ENCODE measurements at regions not wholly inside any gene's neighbourhood (a gene's known extent, or its start where the extent isn't known, plus 50 kb on each side); places are given as distances from the start of the nearest gene placed in this dataset.

DNA sequence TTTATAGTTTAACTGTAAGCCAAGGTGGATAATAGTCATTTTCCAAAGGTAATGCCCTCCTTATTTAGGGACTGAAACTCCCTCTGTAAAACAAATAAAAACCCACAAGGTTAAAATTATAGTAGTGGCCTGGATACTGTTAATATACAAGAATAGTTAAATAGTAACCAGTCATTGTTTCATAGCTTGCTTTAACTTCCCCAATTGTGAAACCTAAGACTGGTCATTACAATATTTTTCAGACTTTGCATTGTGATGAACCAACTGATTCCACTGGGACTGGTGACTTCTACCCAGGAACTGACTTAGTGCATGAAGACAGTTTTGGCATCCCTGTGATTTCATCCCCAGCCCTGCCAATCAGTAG lies 162.6 kb downstream of the SMC2 start:
- Mint-ChIP-seq H3K9me3 (peaks cover 0 to 21% (median 11%) of the 10 kb centered on the region in 8 donors), H3K27me3 (peaks cover 0 to 3% of the 10 kb centered on the region in 2 donors), H3K36me3 (no peaks in the 10 kb centered on the region), H3K4me1 (no peaks in the 10 kb centered on the region), H3K27ac (no peak overlapping the region), H3K4me3 (no peak overlapping the region)
- Histone ChIP-seq H3K4me3 (ENCODE audit: low read length in 2 of 2) (no peak overlapping the region), H3K9me3 (ENCODE audit: control insufficient read depth in 1 of 2, low read length in 2 of 2) (no peaks in the 10 kb centered on the region), H3K27me3 (ENCODE audit: insufficient read depth, low read length) (no peaks in the 10 kb centered on the region), H3K36me3 (ENCODE audit: insufficient read depth, low read length) (no peaks in the 10 kb centered on the region), H3K27ac (ENCODE audit: low read depth, low read length) (no peak overlapping the region), H3K4me1 (ENCODE audit: insufficient read depth, low read length) (no peaks in the 10 kb centered on the region)
- intact Hi-C loops (cut with micrococcal nuclease): no loop called here
- no peak for DNase-seq
- ChIA-PET POLR2A (ENCODE audit: partially characterized antibody) (no interaction called here), CTCF (ENCODE audit: partially characterized antibody) (no interaction called here)

DNA sequence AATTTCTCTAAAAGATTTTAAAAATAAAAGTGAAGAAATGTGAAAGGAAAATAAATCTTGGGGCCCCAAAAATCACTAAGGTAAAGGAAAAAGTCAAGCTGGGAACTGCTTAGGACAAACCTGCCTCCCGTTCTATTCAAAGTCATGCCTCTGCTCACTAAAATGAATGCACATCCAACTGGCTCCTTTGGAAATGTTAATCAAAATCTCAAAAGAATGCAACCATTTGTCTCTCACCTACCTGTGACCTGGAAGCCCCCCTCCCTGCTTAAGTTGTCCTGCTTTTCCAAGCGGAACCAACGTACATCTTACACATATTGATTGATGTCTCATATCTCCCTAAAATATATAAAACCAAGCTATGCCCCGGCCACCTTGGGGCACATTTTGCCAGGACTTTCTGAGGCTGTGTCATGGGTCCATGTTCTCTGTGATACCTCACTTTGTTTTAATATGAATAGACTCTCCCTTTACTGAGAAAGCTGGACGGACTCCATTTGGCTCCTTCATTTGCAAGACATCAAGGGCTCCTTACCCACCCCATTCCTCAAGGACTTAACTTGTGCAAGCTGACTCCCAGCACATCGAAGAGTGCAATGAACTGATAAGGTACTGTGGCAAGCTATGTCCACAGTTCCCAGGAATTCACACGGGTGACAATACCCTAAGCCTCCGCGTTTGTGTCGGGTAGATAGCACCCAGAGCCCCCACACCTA lies 164.3 kb downstream of the SMC2 start:
- ChIA-PET CTCF (ENCODE audit: partially characterized antibody) (interaction anchor here (0.6 kb wide), 1 partner anchor 56 kb away, joined by 3 read pairs; no protein-coding TSS in a partner anchor), POLR2A (ENCODE audit: partially characterized antibody) (no interaction called here)
- no peak for DNase-seq
- H3K4me1 ChIP-seq (ENCODE audit: insufficient read depth, low read length): no peaks in the 10 kb centered on the region
- no peak overlapping the region for H3K4me3 ChIP-seq (ENCODE audit: low read length in 2 of 2)
- Mint-ChIP-seq H3K9me3 (peaks cover 0 to 14% (median 2%) of the 10 kb centered on the region in 8 donors), H3K4me1 (no peaks in the 10 kb centered on the region), H3K36me3 (no peaks in the 10 kb centered on the region), H3K27me3 (peaks cover 0 to 3% of the 10 kb centered on the region in 2 donors), H3K4me3 (no peak overlapping the region), H3K27ac (no peak overlapping the region)
- no peak overlapping the region for H3K27ac ChIP-seq (ENCODE audit: low read depth, low read length)
- H3K9me3 ChIP-seq (ENCODE audit: control insufficient read depth in 1 of 2, low read length in 2 of 2): no peaks in the 10 kb centered on the region
- intact Hi-C loops (cut with micrococcal nuclease): no loop called here
- no peaks in the 10 kb centered on the region for H3K27me3 ChIP-seq (ENCODE audit: insufficient read depth, low read length)
- no peaks in the 10 kb centered on the region for H3K36me3 ChIP-seq (ENCODE audit: insufficient read depth, low read length)

DNA sequence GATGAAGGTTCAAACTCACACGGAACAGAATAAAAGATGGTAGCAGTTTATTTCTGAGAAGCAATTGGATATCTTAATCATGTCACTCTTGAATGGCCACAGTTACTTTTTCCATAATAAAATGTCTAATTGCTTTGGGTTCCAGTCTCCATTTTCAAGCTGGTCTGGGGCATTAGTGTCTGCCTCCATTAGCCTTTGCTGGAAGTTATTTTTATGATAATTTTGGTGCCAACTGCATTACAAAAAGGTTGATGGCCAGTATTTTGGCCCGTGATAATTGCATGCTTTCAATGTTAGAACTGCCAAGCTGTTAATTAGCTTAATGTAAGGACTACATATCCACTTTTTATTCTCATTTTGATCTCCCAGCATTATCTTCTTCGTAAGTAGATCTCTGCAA lies 165.9 kb downstream of the SMC2 start:
- no peak overlapping the region for H3K4me3 ChIP-seq (ENCODE audit: low read length in 2 of 2)
- Mint-ChIP-seq H3K36me3 (no peaks in the 10 kb centered on the region), H3K27ac (no peak overlapping the region), H3K9me3 (peaks cover 0 to 14% (median under 1%) of the 10 kb centered on the region in 8 donors), H3K4me3 (no peak overlapping the region), H3K4me1 (no peaks in the 10 kb centered on the region), H3K27me3 (peaks cover 0 to 3% of the 10 kb centered on the region in 2 donors)
- POLR2A ChIA-PET (ENCODE audit: partially characterized antibody): no interaction called here
- no peaks in the 10 kb centered on the region for H3K27me3 ChIP-seq (ENCODE audit: insufficient read depth, low read length)
- intact Hi-C loops (cut with micrococcal nuclease): no loop called here
- no peaks in the 10 kb centered on the region for H3K36me3 ChIP-seq (ENCODE audit: insufficient read depth, low read length)
- H3K27ac ChIP-seq (ENCODE audit: low read depth, low read length): no peak overlapping the region
- no peaks in the 10 kb centered on the region for H3K9me3 ChIP-seq (ENCODE audit: control insufficient read depth in 1 of 2, low read length in 2 of 2)
- CTCF ChIA-PET (ENCODE audit: partially characterized antibody): no interaction called here
- DNase-seq: no peak
- H3K4me1 ChIP-seq (ENCODE audit: insufficient read depth, low read length): no peaks in the 10 kb centered on the region

DNA sequence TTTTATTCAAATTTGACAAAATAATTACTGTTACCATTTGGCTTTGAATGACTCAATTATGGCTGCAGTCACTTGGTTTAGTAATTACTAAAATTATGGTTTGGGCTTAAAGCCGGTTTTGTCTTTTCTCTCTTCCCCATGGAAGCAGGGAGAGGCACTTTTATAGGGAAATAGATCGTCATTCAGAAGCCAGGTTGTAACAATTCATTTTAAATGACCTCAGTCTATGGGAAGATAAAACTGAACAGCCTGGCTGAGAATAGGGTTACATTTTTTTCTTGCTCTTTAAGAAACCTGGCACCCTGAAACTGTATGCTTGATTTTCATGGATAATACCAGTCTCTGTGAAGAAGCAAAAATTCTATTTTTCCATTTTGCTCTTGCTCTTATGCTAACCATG lies 169.8 kb downstream of the SMC2 start:
- Histone ChIP-seq H3K4me1 (ENCODE audit: insufficient read depth, low read length) (no peaks in the 10 kb centered on the region), H3K27me3 (ENCODE audit: insufficient read depth, low read length) (no peaks in the 10 kb centered on the region), H3K36me3 (ENCODE audit: insufficient read depth, low read length) (no peaks in the 10 kb centered on the region), H3K4me3 (ENCODE audit: low read length in 2 of 2) (no peak overlapping the region), H3K9me3 (ENCODE audit: control insufficient read depth in 1 of 2, low read length in 2 of 2) (no peaks in the 10 kb centered on the region), H3K27ac (ENCODE audit: low read depth, low read length) (no peak overlapping the region)
- ChIA-PET POLR2A (ENCODE audit: partially characterized antibody) (no interaction called here), CTCF (ENCODE audit: partially characterized antibody) (no interaction called here)
- no peaks in the 10 kb centered on the region for H3K27me3 Mint-ChIP-seq
- H3K4me1 Mint-ChIP-seq: no peaks in the 10 kb centered on the region
- no peak overlapping the region for H3K27ac Mint-ChIP-seq
- no peaks in the 10 kb centered on the region for H3K36me3 Mint-ChIP-seq
- peaks cover 0 to 3% (median 0%) of the 10 kb centered on the region in 8 donors for H3K9me3 Mint-ChIP-seq
- no peak for DNase-seq
- no peak overlapping the region for H3K4me3 Mint-ChIP-seq
- intact Hi-C loops (cut with micrococcal nuclease): no loop called here

DNA sequence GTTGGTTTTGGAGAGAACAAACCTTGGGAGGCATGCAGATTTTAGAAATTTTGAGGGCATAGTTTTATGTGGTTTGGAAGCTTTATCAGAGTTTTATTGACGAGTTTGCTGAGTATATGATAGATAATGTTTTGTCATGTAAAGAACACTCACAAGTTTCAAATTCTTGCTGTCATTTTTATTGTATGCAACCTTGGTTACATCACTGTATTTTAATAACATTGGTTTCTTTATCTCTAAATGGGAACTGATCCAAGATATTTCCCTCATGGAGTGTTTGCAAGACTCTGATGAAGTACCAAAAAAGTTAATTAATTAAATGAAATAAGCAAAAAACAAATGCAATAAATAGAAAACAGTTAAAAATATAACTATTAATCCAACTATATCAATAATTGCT lies 170.3 kb downstream of the SMC2 start:
- Mint-ChIP-seq H3K27me3 (no peaks in the 10 kb centered on the region), H3K27ac (no peak overlapping the region), H3K4me1 (no peaks in the 10 kb centered on the region), H3K9me3 (peaks cover 0 to 3% (median 0%) of the 10 kb centered on the region in 8 donors), H3K36me3 (no peaks in the 10 kb centered on the region), H3K4me3 (no peak overlapping the region)
- Histone ChIP-seq H3K36me3 (ENCODE audit: insufficient read depth, low read length) (no peaks in the 10 kb centered on the region), H3K4me1 (ENCODE audit: insufficient read depth, low read length) (no peaks in the 10 kb centered on the region), H3K27ac (ENCODE audit: low read depth, low read length) (no peak overlapping the region), H3K4me3 (ENCODE audit: low read length in 2 of 2) (no peak overlapping the region), H3K9me3 (ENCODE audit: control insufficient read depth in 1 of 2, low read length in 2 of 2) (no peaks in the 10 kb centered on the region), H3K27me3 (ENCODE audit: insufficient read depth, low read length) (no peaks in the 10 kb centered on the region)
- DNase-seq: no peak
- ChIA-PET POLR2A (ENCODE audit: partially characterized antibody) (no interaction called here), CTCF (ENCODE audit: partially characterized antibody) (no interaction called here)
- intact Hi-C loops (cut with micrococcal nuclease): no loop called here

DNA sequence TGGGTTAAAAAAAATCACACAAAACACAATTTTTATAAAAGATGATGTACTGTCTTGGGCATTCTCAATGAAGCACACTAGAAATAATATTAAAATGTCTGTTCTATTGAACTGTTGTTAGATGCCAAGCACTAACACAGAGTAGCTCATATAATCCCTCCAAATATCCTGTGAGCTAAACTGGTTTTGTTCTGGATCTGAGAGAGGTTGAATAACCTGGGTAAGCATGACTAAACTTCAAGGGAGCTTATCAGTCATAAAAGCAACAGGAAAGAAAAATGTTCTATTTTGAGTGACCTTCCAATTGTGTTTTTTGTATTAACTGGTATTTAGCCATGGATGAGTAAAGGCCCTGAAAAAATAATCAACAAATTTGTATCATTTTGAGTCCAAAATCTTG lies 175.3 kb downstream of the SMC2 start:
- POLR2A ChIA-PET (ENCODE audit: partially characterized antibody): no interaction called here
- no peak overlapping the region for H3K4me3 ChIP-seq (ENCODE audit: low read length in 2 of 2)
- Mint-ChIP-seq H3K9me3 (peaks cover 0 to 3% (median 0%) of the 10 kb centered on the region in 8 donors), H3K27me3 (no peaks in the 10 kb centered on the region), H3K36me3 (no peaks in the 10 kb centered on the region), H3K27ac (no peak overlapping the region), H3K4me1 (no peaks in the 10 kb centered on the region), H3K4me3 (no peak overlapping the region)
- no peaks in the 10 kb centered on the region for H3K27me3 ChIP-seq (ENCODE audit: insufficient read depth, low read length)
- no peak for DNase-seq
- no peaks in the 10 kb centered on the region for H3K36me3 ChIP-seq (ENCODE audit: insufficient read depth, low read length)
- CTCF ChIA-PET (ENCODE audit: partially characterized antibody): interaction anchor here (1.1 kb wide), 1 partner anchor 26 kb away, joined by 3 read pairs; no protein-coding TSS in a partner anchor
- no peaks in the 10 kb centered on the region for H3K9me3 ChIP-seq (ENCODE audit: control insufficient read depth in 1 of 2, low read length in 2 of 2)
- H3K4me1 ChIP-seq (ENCODE audit: insufficient read depth, low read length): no peaks in the 10 kb centered on the region
- no peak overlapping the region for H3K27ac ChIP-seq (ENCODE audit: low read depth, low read length)
- intact Hi-C loops (cut with micrococcal nuclease): no loop called here

DNA sequence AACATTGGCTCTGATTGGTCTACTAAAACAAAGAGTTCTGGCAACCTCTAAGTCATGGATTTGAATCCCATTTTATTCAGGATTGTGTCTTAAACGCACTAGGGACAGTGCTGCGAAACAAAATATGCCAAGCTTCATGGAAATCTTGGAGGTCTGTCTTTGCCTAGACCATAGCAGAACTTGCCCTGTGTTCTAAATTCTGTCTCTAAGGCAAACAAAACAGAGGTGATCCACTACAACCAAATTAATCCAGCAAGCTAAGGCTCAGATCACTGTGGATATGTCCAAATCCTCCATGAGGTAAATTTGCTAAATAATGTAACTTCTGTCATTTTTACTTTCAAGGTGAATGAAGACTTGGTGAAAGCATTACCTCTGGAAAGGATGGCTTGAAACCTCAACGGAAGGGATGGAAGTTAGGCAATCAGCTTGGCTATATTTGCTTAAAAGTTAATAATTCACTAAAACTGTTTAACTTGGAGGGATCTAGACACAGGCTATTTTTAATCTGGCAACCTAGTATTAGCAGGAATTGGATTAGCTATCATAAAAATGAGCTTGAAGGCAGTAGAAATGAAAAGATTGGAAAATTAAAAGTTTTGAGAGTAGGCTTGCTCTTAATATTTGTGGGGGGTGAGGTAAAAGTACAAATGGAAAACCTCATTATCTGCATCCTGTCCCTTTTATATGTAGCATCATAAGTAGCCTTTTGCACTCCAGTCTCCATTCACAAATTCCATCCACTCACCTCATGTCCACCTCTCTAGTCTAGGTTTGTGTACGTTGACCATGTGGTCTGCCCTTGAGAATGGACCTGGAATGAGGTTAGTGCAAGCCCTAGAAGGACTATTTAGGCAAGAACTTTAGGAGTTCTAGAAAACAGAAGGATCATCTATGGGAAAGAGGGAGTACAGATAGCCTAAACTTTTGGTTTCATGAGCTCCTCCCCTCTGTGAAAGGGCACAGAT lies 176.2 kb downstream of the SMC2 start:
- Mint-ChIP-seq H3K4me3 (no peak overlapping the region), H3K36me3 (no peaks in the 10 kb centered on the region), H3K27ac (no peak overlapping the region), H3K9me3 (peaks cover 0 to 3% (median 0%) of the 10 kb centered on the region in 8 donors), H3K4me1 (no peaks in the 10 kb centered on the region), H3K27me3 (no peaks in the 10 kb centered on the region)
- Histone ChIP-seq H3K36me3 (ENCODE audit: insufficient read depth, low read length) (no peaks in the 10 kb centered on the region), H3K9me3 (ENCODE audit: control insufficient read depth in 1 of 2, low read length in 2 of 2) (no peaks in the 10 kb centered on the region), H3K4me3 (ENCODE audit: low read length in 2 of 2) (no peak overlapping the region), H3K27ac (ENCODE audit: low read depth, low read length) (no peak overlapping the region), H3K4me1 (ENCODE audit: insufficient read depth, low read length) (no peaks in the 10 kb centered on the region), H3K27me3 (ENCODE audit: insufficient read depth, low read length) (no peaks in the 10 kb centered on the region)
- CTCF ChIA-PET (ENCODE audit: partially characterized antibody): interaction anchor here (1.1 kb wide), 1 partner anchor 25 kb away, joined by 3 read pairs; no protein-coding TSS in a partner anchor
- POLR2A ChIA-PET (ENCODE audit: partially characterized antibody): no interaction called here
- intact Hi-C loops (cut with micrococcal nuclease): no loop called here
- no peak for DNase-seq
